Gastroesophageal sphincter (tissue), 3 donors: ENCODE measurements at regions not wholly inside any gene's neighbourhood (a gene's known extent, or its start where the extent isn't known, plus 50 kb on each side); places are given as distances from the start of the nearest gene placed in this dataset.
"Not testable (repeated sequence)": the region's sequence is repeated elsewhere in the genome, so short reads cannot be mapped to it uniquely, and the experiment has no call there.

Experiments
- CTCF ChIP-seq, 4 experiments: fragments of 200-600 bp in 2 of 4; fragments of 450-650 bp in 2 of 4; sonication (generic) in 1 of 4; IDR thresholded peaks; one replicate each; pipeline ENCODE4 v1.5.1; 2017 to 2019; ENCODE audit warnings: antibody characterized with exemption in 4 of 4, mild to moderate bottlenecking in 2 of 4, moderate library complexity in 2 of 4
- EP300 ChIP-seq: sonication (generic); formaldehyde crosslinking; IDR thresholded peaks from one replicate; pipeline ENCODE4 v1.6.1; 2017; ENCODE audit warnings: antibody characterized with exemption, mild to moderate bottlenecking

DNA sequence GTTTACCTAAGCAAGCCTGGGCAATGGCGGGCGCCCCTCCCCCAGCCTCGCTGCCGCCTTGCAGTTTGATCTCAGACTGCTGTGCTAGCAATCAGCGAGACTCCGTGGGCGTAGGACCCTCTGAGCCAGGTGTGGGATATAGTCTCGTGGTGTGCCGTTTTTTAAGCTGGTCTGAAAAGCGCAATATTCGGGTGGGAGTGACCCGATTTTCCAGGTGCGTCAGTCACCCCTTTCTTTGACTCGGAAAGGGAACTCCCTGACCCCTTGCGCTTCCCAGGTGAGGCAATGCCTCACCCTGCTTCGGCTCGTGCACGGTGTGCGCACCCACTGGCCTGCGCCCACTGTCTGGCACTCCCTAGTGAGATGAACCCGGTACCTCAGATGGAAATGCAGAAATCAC lies 442.6 kb upstream of the MTPN start:
- TF ChIP-seq EP300; CTCF (IDR thresholded peaks at IDR 0.05): not testable (repeated sequence)
